Esophagus muscularis mucosa (tissue), 4 donors: ENCODE measurements at regions not wholly inside any gene's neighbourhood (a gene's known extent, or its start where the extent isn't known, plus 50 kb on each side); places are given as distances from the start of the nearest gene placed in this dataset.
"Not testable (repeated sequence)": the region's sequence is repeated elsewhere in the genome, so short reads cannot be mapped to it uniquely, and the experiment has no call there.

Experiments used
- DNase-seq: peaks from one replicate; pipeline ENCODE4 v3.0.0-alpha.2; 2017; ENCODE audit errors: extremely low spot score
- H3K27ac ChIP-seq, 4 donors: fragments of 200-600 bp; sonication (generic); replicated peaks in 1 of 4; 1 replicate in 3 of 4; 2 replicates in 1 of 4; pipeline ENCODE4 v1.5.1; 2016 to 2019; ENCODE audit warnings: mild to moderate bottlenecking in 1 of 4
- H3K27me3 ChIP-seq, 4 donors: fragments of 200-600 bp; sonication (generic); one replicate each; pipeline versions ENCODE4 v1.5.1 to v1.6.0; 2016 to 2019
- H3K36me3 ChIP-seq, 4 donors: fragments of 200-600 bp; sonication (generic); one replicate each; pipeline ENCODE4 v1.5.1; 2016 to 2019
- H3K4me1 ChIP-seq, 4 donors: fragments of 200-600 bp; sonication (generic); one replicate each; pipeline ENCODE4 v1.5.1; 2016 to 2019
- H3K4me3 ChIP-seq, 4 donors: fragments of 200-600 bp; sonication (generic); 1 replicate in 2 of 4; 2 replicates in 2 of 4; pipeline ENCODE4 v1.5.1; 2016 to 2019; ENCODE audit warnings: mild to moderate bottlenecking in 4 of 4, moderate library complexity in 1 of 4
- H3K9me3 ChIP-seq, 4 donors: fragments of 200-600 bp; sonication (generic); 1 replicate in 3 of 4; 2 replicates in 1 of 4; pipeline ENCODE4 v1.5.1; 2016 to 2019
- CTCF ChIP-seq, 3 experiments: fragments of 200-600 bp in 2 of 3; fragments of 450-650 bp in 1 of 3; sonication (generic) in 2 of 3; IDR thresholded peaks; one replicate each; pipeline ENCODE4 v1.5.1; 2017 to 2019; ENCODE audit warnings: antibody characterized with exemption in 3 of 3, mild to moderate bottlenecking in 2 of 3, moderate library complexity in 1 of 3
- EP300 ChIP-seq: sonication (generic); formaldehyde crosslinking; IDR thresholded peaks from one replicate; pipeline ENCODE4 v1.6.1; 2017; ENCODE audit warnings: antibody characterized with exemption
- POLR2A ChIP-seq: fragments of 450-650 bp; IDR thresholded peaks from one replicate; pipeline ENCODE4 v1.6.1; 2017; ENCODE audit warnings: antibody characterized with exemption, moderate library complexity, mild to moderate bottlenecking, low read depth
- POLR2AphosphoS5 ChIP-seq, 2 donors: sonication (generic); formaldehyde crosslinking; IDR thresholded peaks; one replicate each; pipeline ENCODE4 v1.6.1; 2017; ENCODE audit warnings: antibody characterized with exemption in 2 of 2
- WGBS: methylation state at CpG from one replicate; pipeline ENCODE4 v1.1.5; 2018; 5-methylcytosine and 5-hydroxymethylcytosine counted together
- intact Hi-C: fragments of 100-400 bp; cut with DNase I; formaldehyde crosslinking; loops from one replicate; pipeline ENCODE4 v1.15.1; 2023

GRCh38 chr14:34081576-34082136, 130.8 kb upstream of the EGLN3 start:
- no peaks in the 10 kb centered on the region for H3K9me3 ChIP-seq
- TF ChIP-seq POLR2A (no peak), POLR2AphosphoS5 (IDR thresholded peaks at IDR 0.05) (no peak), CTCF (IDR thresholded peaks at IDR 0.05) (no peak), EP300 (no peak)
- no peak for DNase-seq
- peaks cover 15 to 22% (median 17%) of the 10 kb centered on the region in 4 donors for H3K4me1 ChIP-seq
- intact Hi-C loops: no loop called here
- H3K4me3 ChIP-seq: no peak overlapping the region
- H3K36me3 ChIP-seq: no peaks in the 10 kb centered on the region
- H3K27ac ChIP-seq: peak overlapping the region in 2 of 4 donors; percentile 43 to 65
- H3K27me3 ChIP-seq: no peaks in the 10 kb centered on the region
- WGBS: 48% methylated on average over 6 of the region's 6 CpGs

- 72% methylated on average over 7 of the region's 7 CpGs for WGBS
- Histone ChIP-seq H3K36me3 (no peaks in the 10 kb centered on the region), H3K27ac (peak overlapping the region in 2 of 4 donors; percentile 43 to 65), H3K4me1 (peaks cover 15 to 22% (median 17%) of the 10 kb centered on the region in 4 donors), H3K4me3 (no peak overlapping the region), H3K27me3 (no peaks in the 10 kb centered on the region), H3K9me3 (no peaks in the 10 kb centered on the region)
- TF ChIP-seq POLR2AphosphoS5 (IDR thresholded peaks at IDR 0.05): no peak
- no peak for TF ChIP-seq EP300
- no peak for TF ChIP-seq POLR2A
- no peak for TF ChIP-seq CTCF (IDR thresholded peaks at IDR 0.05)
- intact Hi-C loops: no loop called here
- no peak for DNase-seq
These were observed 130.3 kb upstream of the EGLN3 start for GRCh38 chr14:34081101-34081575.

- H3K27ac ChIP-seq, H3K4me3 ChIP-seq, DNase-seq, H3K36me3 ChIP-seq, H3K27me3 ChIP-seq, intact Hi-C loops, H3K9me3 ChIP-seq: not testable (repeated sequence)
- H3K4me1 ChIP-seq: peaks cover 15 to 21% (median 17%) of the 10 kb centered on the region in 4 donors
- 95% methylated on average over 2 of the region's 4 CpGs for WGBS
These were observed 128.8 kb upstream of the EGLN3 start for GRCh38 chr14:34079643-34080042.

- intact Hi-C loops: no loop called here
- 85% methylated on average over 12 of the region's 12 CpGs for WGBS
- H3K27me3 ChIP-seq: no peaks in the 10 kb centered on the region
- H3K4me3 ChIP-seq: no peak overlapping the region
- no peaks in the 10 kb centered on the region for H3K36me3 ChIP-seq
- TF ChIP-seq POLR2AphosphoS5 (IDR thresholded peaks at IDR 0.05) (no peak), EP300 (no peak), CTCF (IDR thresholded peaks at IDR 0.05) (no peak), POLR2A (no peak)
- no peak overlapping the region for H3K27ac ChIP-seq
- H3K4me1 ChIP-seq: peaks cover 12 to 19% (median 15%) of the 10 kb centered on the region in 4 donors
- no peaks in the 10 kb centered on the region for H3K9me3 ChIP-seq
- DNase-seq: no peak
These were observed 127.4 kb upstream of the EGLN3 start for GRCh38 chr14:34078117-34078743.

DNA sequence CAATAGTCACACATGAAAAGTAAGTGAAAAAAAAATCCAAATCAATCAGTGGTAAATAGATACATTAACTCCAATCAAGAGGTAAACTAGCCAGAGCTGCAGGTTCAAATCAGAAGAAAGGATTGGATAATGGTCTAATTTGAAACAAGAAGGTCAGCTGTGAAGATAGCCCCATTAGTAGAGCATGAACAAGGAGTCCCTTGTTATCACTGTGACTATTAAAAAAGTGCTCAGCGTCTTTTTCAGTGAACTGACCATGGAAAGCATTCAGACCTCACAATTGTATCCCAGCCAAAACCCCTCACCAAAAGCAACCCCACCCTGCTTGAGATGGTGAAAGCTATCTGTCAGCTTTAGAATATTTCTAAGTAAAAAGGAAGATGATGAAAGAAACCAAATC, 125.0 kb upstream of the EGLN3 start:
- H3K27me3 ChIP-seq: no peaks in the 10 kb centered on the region
- 70% methylated on average over 1 of the region's 1 CpG for WGBS

More for the DNA sequence above, 125.0 kb upstream of the EGLN3 start:
- intact Hi-C loops: no loop called here
- Histone ChIP-seq H3K4me1 (peaks cover 0 to 3% (median under 1%) of the 10 kb centered on the region in 4 donors), H3K36me3 (no peaks in the 10 kb centered on the region), H3K27ac (no peak overlapping the region), H3K9me3 (peaks cover 0 to 4% (median 0%) of the 10 kb centered on the region in 4 donors), H3K4me3 (no peak overlapping the region)
- no peak for DNase-seq
- TF ChIP-seq EP300 (no peak), POLR2A (no peak), POLR2AphosphoS5 (IDR thresholded peaks at IDR 0.05) (no peak), CTCF (IDR thresholded peaks at IDR 0.05) (no peak)
